B cell (primary cell): ENCODE measurements at regions not wholly inside any gene's neighbourhood (a gene's known extent, or its start where the extent isn't known, plus 50 kb on each side); places are given as distances from the start of the nearest gene placed in this dataset.

Experiments used
- ATAC-seq: fragments of 200-7000 bp; cut with Tn5 transposase; one replicate; pipeline ENCODE4 v1.10.0; 2021; ENCODE audit warnings: low read depth, mild to moderate bottlenecking, moderate number of reproducible peaks, moderate library complexity
- CTCF ChIA-PET: fragments of 350-600 bp; sonication (Branson Sonifier 250); formaldehyde crosslinking; loops from one replicate; lab custom pipeline; 2021; ENCODE audit warnings: antibody characterized with exemption, inconsistent platforms; lab: Charles Lee
- POLR2A ChIA-PET: fragments of 350-600 bp; sonication (Branson Sonifier 250); formaldehyde crosslinking; loops from one replicate; lab custom pipeline; 2021; ENCODE audit warnings: antibody characterized with exemption; lab: Charles Lee
- DNase-seq: peaks from one replicate; pipeline ENCODE4 v3.0.0; 2013
- H2AFZ ChIP-seq: 2 replicates; pipeline ENCODE4 v1.6.1; 2012; ENCODE audit warnings: mild to moderate bottlenecking, low read depth, low read length; ENCODE audit not compliant: insufficient read depth, poor library complexity, severe bottlenecking
- H3K27ac ChIP-seq, 2 donors: 1 replicate in 1 of 2; 2 replicates in 1 of 2; pipeline ENCODE4 v1.5.1; 2012 to 2013; ENCODE audit warnings: low read length in 2 of 2, mild to moderate bottlenecking in 2 of 2, moderate library complexity in 1 of 2
- H3K27me3 ChIP-seq, 4 experiments: fragments of 200-600 bp in 1 of 4; sonication (generic) in 1 of 4; replicated peaks in 1 of 4; 1 replicate in 2 of 4; 2 replicates in 2 of 4; pipeline versions ENCODE4 v1.6.1 to v1.7.0; 2013 to 2016; ENCODE audit warnings: low read length in 3 of 4, mild to moderate bottlenecking in 2 of 4, mixed read lengths in 1 of 4, moderate library complexity in 1 of 4; ENCODE audit not compliant: insufficient read depth in 4 of 4, control insufficient read depth in 3 of 4; ENCODE audit errors: control extremely low read depth in 1 of 4
- H3K36me3 ChIP-seq, 2 experiments: replicated peaks in 1 of 2; 1 replicate in 1 of 2; 2 replicates in 1 of 2; pipeline versions ENCODE4 v1.6.1 to v1.7.1; 2013; ENCODE audit warnings: low read length in 1 of 2; ENCODE audit not compliant: insufficient read depth in 2 of 2, control insufficient read depth in 1 of 2; ENCODE audit errors: control extremely low read depth in 1 of 2, extremely low read depth in 1 of 2
- H3K4me1 ChIP-seq, 2 donors: fragments of 200-600 bp in 1 of 2; sonication (generic) in 1 of 2; 1 replicate in 1 of 2; 2 replicates in 1 of 2; pipeline versions ENCODE4 v1.5.1 to v1.6.1; 2013 to 2017; ENCODE audit warnings: low read length in 2 of 2; ENCODE audit not compliant: control insufficient read depth in 2 of 2, insufficient read depth in 2 of 2
- H3K4me2 ChIP-seq: replicated peaks from 2 replicates; pipeline ENCODE3; 2012; ENCODE audit warnings: mild to moderate bottlenecking, low read depth, low read length; ENCODE audit not compliant: poor library complexity, severe bottlenecking
- H3K4me3 ChIP-seq, 5 experiments: fragments of 200-600 bp in 1 of 5; sonication (generic) in 1 of 5; 1 replicate in 3 of 5; 2 replicates in 2 of 5; pipeline versions ENCODE4 v1.5.1 to v1.7.0; 2011 to 2016; ENCODE audit warnings: low read length in 4 of 5, mild to moderate bottlenecking in 4 of 5, low read depth in 2 of 5, control low read depth in 1 of 5, moderate library complexity in 1 of 5; ENCODE audit not compliant: insufficient read depth in 1 of 5; ENCODE audit errors: control extremely low read depth in 1 of 5, extremely low read depth in 1 of 5
- H3K79me2 ChIP-seq: fragments of 200-600 bp; sonication (generic); one replicate; pipeline ENCODE4 v1.6.0; 2016; ENCODE audit warnings: low read length; ENCODE audit not compliant: control insufficient read depth, insufficient read depth
- H3K9ac ChIP-seq: fragments of 200-600 bp; sonication (generic); 2 replicates; pipeline ENCODE4 v1.6.1; 2017; ENCODE audit warnings: mild to moderate bottlenecking, low read length, moderate library complexity
- H3K9me3 ChIP-seq, 3 donors: one replicate each; pipeline versions ENCODE4 v1.6.1 to v1.7.1; 2013; ENCODE audit warnings: low read length in 2 of 3; ENCODE audit not compliant: control insufficient read depth in 2 of 3, insufficient read depth in 1 of 3; ENCODE audit errors: control extremely low read depth in 1 of 3
- H4K20me1 ChIP-seq: 2 replicates; pipeline ENCODE4 v1.6.0; 2012; ENCODE audit warnings: mild to moderate bottlenecking, low read length; ENCODE audit not compliant: insufficient read depth, control insufficient read depth, poor library complexity, severe bottlenecking
- H3K27ac Mint-ChIP-seq: one replicate; pipeline ENCODE4 v1.8.0; 2021; ENCODE audit warnings: mixed read lengths
- H3K27me3 Mint-ChIP-seq: one replicate; pipeline ENCODE4 v1.8.0; 2021; ENCODE audit warnings: mixed read lengths
- H3K4me1 Mint-ChIP-seq: one replicate; pipeline ENCODE4 v1.8.0; 2021; ENCODE audit warnings: mixed read lengths
- H3K4me3 Mint-ChIP-seq: one replicate; pipeline ENCODE4 v1.8.0; 2021; ENCODE audit warnings: mixed read lengths
- H3K9me3 Mint-ChIP-seq: one replicate; pipeline ENCODE4 v1.8.0; 2022; ENCODE audit warnings: mixed read lengths; ENCODE audit not compliant: insufficient read depth
- CTCF ChIP-seq: fragments of 200-600 bp; IDR thresholded peaks from one replicate; pipeline ENCODE4 v1.8.0; 2022; ENCODE audit warnings: antibody characterized with exemption, mild to moderate bottlenecking
- EZH2 ChIP-seq: IDR thresholded peaks from 2 replicates; pipeline ENCODE4 v1.6.1; 2012; ENCODE audit warnings: borderline replicate concordance, low read depth, mild to moderate bottlenecking, moderate library complexity, low read length; ENCODE audit not compliant: insufficient read depth, poor library complexity, severe bottlenecking
- WGBS: methylation state at CpG from one replicate; pipeline ENCODE4 v1.1.5; 2013; ENCODE audit warnings: missing lambda C conversion rate; ENCODE audit not compliant: insufficient coverage; 5-methylcytosine and 5-hydroxymethylcytosine counted together
- intact Hi-C: fragments of 100-400 bp; cut with micrococcal nuclease; formaldehyde crosslinking; loops from one replicate; pipeline ENCODE4 v1.10.0; 2022

DNA sequence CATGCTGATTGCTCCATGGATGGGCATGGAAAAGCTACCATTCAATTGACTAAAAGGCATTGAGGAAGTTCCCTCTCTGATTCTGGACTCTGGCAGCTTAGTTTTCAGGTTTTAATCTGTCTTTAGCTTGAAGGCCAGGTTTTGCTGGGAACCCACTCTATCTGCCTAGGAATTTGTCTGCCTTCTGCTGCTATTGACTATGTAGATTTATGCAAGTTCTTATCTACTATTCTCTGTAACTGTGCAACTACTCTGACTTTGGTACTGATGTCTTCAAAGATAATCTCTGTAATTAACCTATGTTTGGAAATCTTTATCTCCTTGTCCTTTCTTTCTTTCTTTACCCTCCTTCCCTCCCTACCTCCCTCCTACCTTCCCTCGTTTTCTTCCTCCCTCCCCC lies 178.8 kb downstream of the DSEL start:
- Mint-ChIP-seq H3K27ac (no peak overlapping the region), H3K27me3 (no peaks in the 10 kb centered on the region), H3K4me1 (no peaks in the 10 kb centered on the region), H3K4me3 (no peak overlapping the region), H3K9me3 (peaks cover 2% of the 10 kb centered on the region)
- Histone ChIP-seq H2AFZ (no peak overlapping the region), H3K79me2 (no peaks in the 10 kb centered on the region), H3K4me1 (no peaks in the 10 kb centered on the region), H3K4me2 (no peak overlapping the region), H3K9me3 (peaks cover 2 to 9% (median 3%) of the 10 kb centered on the region in 3 donors), H3K9ac (no peak overlapping the region), H4K20me1 (no peaks in the 10 kb centered on the region), H3K4me3 (no peak overlapping the region), H3K36me3 (no peaks in the 10 kb centered on the region), H3K27me3 (no peaks in the 10 kb centered on the region), H3K27ac (no peak overlapping the region)
- no peak for ATAC-seq
- CTCF ChIA-PET: no interaction called here
- DNase-seq: no peak
- intact Hi-C loops: no loop called here
- 18% methylated on average over 1 of the region's 1 CpG for WGBS
- POLR2A ChIA-PET: no interaction called here
- TF ChIP-seq CTCF (no peak), EZH2 (no peak)

- no peaks in the 10 kb centered on the region for H3K4me1 Mint-ChIP-seq
- no peak overlapping the region for H3K4me3 ChIP-seq
- POLR2A ChIA-PET: no interaction called here
- CTCF ChIA-PET: no interaction called here
- no peak overlapping the region for H3K27ac Mint-ChIP-seq
- no peaks in the 10 kb centered on the region for H4K20me1 ChIP-seq
- no CpG with 5 or more reads among the region's 1 CpG for WGBS
- no peaks in the 10 kb centered on the region for H3K36me3 ChIP-seq
- H3K27me3 ChIP-seq: no peaks in the 10 kb centered on the region
- H3K9ac ChIP-seq: no peak overlapping the region
- TF ChIP-seq EZH2: no peak
- no peak for TF ChIP-seq CTCF
- H3K27me3 Mint-ChIP-seq: no peaks in the 10 kb centered on the region
- no peak for DNase-seq
- no peak overlapping the region for H3K27ac ChIP-seq
- intact Hi-C loops: no loop called here
- H3K9me3 Mint-ChIP-seq: no peaks in the 10 kb centered on the region
- no peak for ATAC-seq
- no peak overlapping the region for H3K4me3 Mint-ChIP-seq
- H3K4me2 ChIP-seq: no peak overlapping the region
- no peak overlapping the region for H2AFZ ChIP-seq
- H3K79me2 ChIP-seq: no peaks in the 10 kb centered on the region
- H3K4me1 ChIP-seq: no peaks in the 10 kb centered on the region
- peaks cover 0 to 2% (median 0%) of the 10 kb centered on the region in 3 donors for H3K9me3 ChIP-seq
Measured at GRCh38 chr18:67331857-67332256, 184.7 kb downstream of the DSEL start.
